ENCODE measurements at regions not wholly inside any gene's neighbourhood (a gene's known extent, or its start where the extent isn't known, plus 50 kb on each side); places are given as distances from the start of the nearest gene placed in this dataset.

DNA sequence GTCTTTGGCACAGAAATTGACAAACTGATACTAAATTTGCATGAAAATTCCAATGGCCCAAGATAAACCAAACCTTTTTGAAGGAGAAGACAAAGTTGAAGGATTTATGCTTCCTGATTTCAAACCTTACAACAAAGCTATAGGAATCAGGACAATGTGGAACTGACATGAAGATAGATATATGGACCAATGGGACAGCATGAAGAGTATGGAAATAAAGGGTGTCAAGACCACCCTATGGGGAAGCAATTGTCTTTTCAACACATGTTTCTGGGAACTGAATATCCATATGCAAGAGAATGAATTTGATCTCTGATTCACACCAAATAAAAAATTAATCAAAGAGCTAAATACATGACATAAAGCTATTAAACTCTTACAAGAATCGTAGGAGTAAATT, 77.2 kb upstream of the ADARB2 start:
- intact Hi-C loops (cut with DNase I; ENCODE audit: low total_unique reads) = no loop called here
- Histone ChIP-seq H3K27me3 (no peaks in the 10 kb centered on the region), H3K4me3 (no peak overlapping the region), H3K9me3 (peaks cover 0 to 20% of the 10 kb centered on the region in 2 donors), H3K4me1 (no peaks in the 10 kb centered on the region), H3K36me3 (no peaks in the 10 kb centered on the region), H3K27ac (no peak overlapping the region)
- no peak for DNase-seq (ENCODE audit: low spot score in 2 of 2)
- TF ChIP-seq POLR2AphosphoS5 (IDR thresholded peaks at IDR 0.05) (no peak), POLR2A (IDR thresholded peaks at IDR 0.05) (no peak)
- TF ChIP-seq, protein P1, sequence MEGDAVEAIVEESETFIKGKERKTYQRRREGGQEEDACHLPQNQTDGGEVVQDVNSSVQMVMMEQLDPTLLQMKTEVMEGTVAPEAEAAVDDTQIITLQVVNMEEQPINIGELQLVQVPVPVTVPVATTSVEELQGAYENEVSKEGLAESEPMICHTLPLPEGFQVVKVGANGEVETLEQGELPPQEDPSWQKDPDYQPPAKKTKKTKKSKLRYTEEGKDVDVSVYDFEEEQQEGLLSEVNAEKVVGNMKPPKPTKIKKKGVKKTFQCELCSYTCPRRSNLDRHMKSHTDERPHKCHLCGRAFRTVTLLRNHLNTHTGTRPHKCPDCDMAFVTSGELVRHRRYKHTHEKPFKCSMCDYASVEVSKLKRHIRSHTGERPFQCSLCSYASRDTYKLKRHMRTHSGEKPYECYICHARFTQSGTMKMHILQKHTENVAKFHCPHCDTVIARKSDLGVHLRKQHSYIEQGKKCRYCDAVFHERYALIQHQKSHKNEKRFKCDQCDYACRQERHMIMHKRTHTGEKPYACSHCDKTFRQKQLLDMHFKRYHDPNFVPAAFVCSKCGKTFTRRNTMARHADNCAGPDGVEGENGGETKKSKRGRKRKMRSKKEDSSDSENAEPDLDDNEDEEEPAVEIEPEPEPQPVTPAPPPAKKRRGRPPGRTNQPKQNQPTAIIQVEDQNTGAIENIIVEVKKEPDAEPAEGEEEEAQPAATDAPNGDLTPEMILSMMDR (IDR thresholded peaks at IDR 0.05) = no peak

DNA sequence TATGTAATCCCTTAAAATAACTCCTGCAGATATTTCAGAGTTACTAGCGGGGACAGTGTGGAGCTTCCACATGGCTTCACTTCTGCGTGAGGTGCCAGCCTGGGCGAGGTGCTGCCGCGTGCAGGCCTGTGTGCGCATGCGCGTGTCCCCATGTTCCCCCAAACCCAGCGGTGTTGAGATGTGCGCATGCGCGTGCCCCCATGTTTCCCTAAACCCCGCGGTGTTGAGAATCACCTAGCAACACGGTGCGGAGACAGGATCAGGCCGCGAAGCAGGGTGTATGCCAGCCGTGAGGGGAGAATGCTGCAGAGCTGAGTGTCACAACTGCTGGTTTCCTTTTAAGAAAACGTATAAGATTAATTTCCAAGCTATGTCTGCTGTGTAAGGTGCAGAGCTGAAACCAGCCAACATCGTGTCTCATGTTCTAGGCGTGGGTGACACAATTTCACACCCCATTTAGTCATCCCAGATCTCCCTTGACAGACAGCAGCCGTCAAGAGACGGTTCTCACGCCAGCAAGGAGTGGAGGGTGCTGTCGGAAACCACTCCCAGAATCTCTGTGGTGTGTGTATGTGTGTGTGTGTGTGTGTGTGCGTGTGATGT, 71.9 kb upstream of the ADARB2 start:
- no peaks in the 10 kb centered on the region for H3K9me3 ChIP-seq
- H3K27me3 ChIP-seq = no peaks in the 10 kb centered on the region
- no peaks in the 10 kb centered on the region for H3K4me1 ChIP-seq
- no peak overlapping the region for H3K27ac ChIP-seq
- no peak for TF ChIP-seq POLR2AphosphoS5 (IDR thresholded peaks at IDR 0.05)
- no peak for TF ChIP-seq POLR2A (IDR thresholded peaks at IDR 0.05)
- TF ChIP-seq, protein P1 (IDR thresholded peaks at IDR 0.05) = no peak
- intact Hi-C loops (cut with DNase I; ENCODE audit: low total_unique reads) = no loop called here
- DNase-seq (ENCODE audit: low spot score in 2 of 2) = no peak
- no peak overlapping the region for H3K4me3 ChIP-seq
- H3K36me3 ChIP-seq = no peaks in the 10 kb centered on the region

DNA sequence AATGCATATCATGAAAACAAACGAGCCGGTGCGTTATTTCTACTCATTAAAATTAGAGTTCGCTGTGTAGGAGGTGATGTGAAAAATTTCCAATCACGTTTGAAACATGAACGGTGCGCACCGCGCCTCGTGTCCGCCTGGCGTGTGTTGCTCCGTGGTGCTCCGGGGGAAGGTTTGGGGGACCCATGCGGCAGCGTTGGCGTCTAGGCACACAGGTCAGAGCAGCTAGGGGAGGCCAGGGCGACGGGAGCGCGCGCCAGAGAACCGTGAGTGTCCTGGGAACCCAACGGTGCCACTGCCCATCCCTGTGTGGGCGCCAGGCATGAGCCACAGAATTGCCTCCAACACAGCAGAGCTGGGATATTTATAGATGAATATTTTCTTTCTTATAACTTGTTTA, 70.6 kb upstream of the ADARB2 start:
- TF ChIP-seq, protein P1 (IDR thresholded peaks at IDR 0.05) = no peak
- no peak for TF ChIP-seq POLR2AphosphoS5 (IDR thresholded peaks at IDR 0.05)
- TF ChIP-seq POLR2A (IDR thresholded peaks at IDR 0.05) = no peak
- DNase-seq (ENCODE audit: low spot score in 2 of 2) = no peak
- Histone ChIP-seq H3K4me3 (no peak overlapping the region), H3K9me3 (no peaks in the 10 kb centered on the region), H3K4me1 (no peaks in the 10 kb centered on the region), H3K36me3 (no peaks in the 10 kb centered on the region), H3K27me3 (no peaks in the 10 kb centered on the region), H3K27ac (no peak overlapping the region)
- intact Hi-C loops (cut with DNase I; ENCODE audit: low total_unique reads) = no loop called here

DNA sequence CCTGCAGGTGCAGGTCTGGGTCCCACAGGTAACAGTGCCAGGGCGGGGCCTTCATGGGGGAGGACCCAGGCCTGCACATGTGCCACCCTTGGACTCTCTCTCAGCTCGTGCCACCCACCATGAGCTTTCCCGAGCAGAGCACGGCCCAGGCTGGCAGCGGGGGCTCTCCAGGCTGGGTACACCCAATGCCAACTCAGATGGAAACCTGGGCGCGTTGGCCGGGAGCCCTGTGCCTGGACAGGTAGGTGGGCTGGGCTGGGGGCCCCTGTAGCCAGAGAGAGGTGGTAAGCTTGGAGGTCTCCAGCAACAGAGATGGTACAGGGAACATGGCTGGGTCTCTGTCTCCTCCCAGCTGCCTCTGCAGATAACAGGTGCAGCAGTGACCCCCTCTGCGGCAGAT, 69.9 kb upstream of the ADARB2 start:
- Histone ChIP-seq H3K4me3 (no peak overlapping the region), H3K9me3 (no peaks in the 10 kb centered on the region), H3K27ac (no peak overlapping the region), H3K27me3 (no peaks in the 10 kb centered on the region), H3K4me1 (no peaks in the 10 kb centered on the region), H3K36me3 (no peaks in the 10 kb centered on the region)
- DNase-seq (ENCODE audit: low spot score in 2 of 2) = no peak
- intact Hi-C loops (cut with DNase I; ENCODE audit: low total_unique reads) = no loop called here
- no peak for TF ChIP-seq POLR2AphosphoS5 (IDR thresholded peaks at IDR 0.05)
- no peak for TF ChIP-seq POLR2A (IDR thresholded peaks at IDR 0.05)
- TF ChIP-seq, protein P1 (IDR thresholded peaks at IDR 0.05) = no peak

DNA sequence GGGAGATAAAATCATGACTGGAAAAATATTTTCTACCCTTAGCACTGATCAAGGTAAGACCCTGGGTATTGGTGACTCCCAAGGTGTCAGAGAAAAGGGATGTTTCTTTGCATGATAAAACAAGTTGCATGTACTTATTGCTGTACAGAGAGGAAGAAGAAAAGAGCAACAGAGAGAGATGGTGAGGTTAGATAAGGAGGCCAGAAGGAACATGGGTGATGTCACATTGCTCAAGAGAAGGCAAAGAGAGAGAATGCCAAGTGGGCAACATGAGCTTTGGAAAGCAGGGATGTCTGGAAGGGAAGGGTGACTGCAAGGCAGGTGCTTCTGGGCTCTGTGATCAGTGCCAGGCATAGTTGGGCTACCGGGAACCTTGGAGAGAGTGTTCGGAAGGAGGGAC, 65.1 kb upstream of the ADARB2 start:
- Histone ChIP-seq H3K4me1 (no peaks in the 10 kb centered on the region), H3K27ac (no peak overlapping the region), H3K9me3 (peaks cover 0 to 8% of the 10 kb centered on the region in 2 donors), H3K27me3 (no peaks in the 10 kb centered on the region), H3K4me3 (no peak overlapping the region), H3K36me3 (no peaks in the 10 kb centered on the region)
- DNase-seq (ENCODE audit: low spot score in 2 of 2) = no peak
- intact Hi-C loops (cut with DNase I; ENCODE audit: low total_unique reads) = no loop called here
- TF ChIP-seq POLR2AphosphoS5 (IDR thresholded peaks at IDR 0.05) = no peak
- TF ChIP-seq, protein P1 (IDR thresholded peaks at IDR 0.05) = no peak
- no peak for TF ChIP-seq POLR2A (IDR thresholded peaks at IDR 0.05)
